ENCODE measurements at regions not wholly inside any gene's neighbourhood (a gene's known extent, or its start where the extent isn't known, plus 50 kb on each side); places are given as distances from the start of the nearest gene placed in this dataset.
A peak's percentile ranks its signal among the peaks of the same experiment; 100 is the strongest.

- TF ChIP-seq SNAI2 (CRISPR knock-in tag; IDR thresholded peaks at IDR 0.05) (no peak), GLIS3 (CRISPR knock-in tag; IDR thresholded peaks at IDR 0.05) (no peak), CREB5 (CRISPR knock-in tag; IDR thresholded peaks at IDR 0.05; ENCODE audit: low read depth) (no peak), POU6F1 (CRISPR knock-in tag; IDR thresholded peaks at IDR 0.05; ENCODE audit: borderline replicate concordance, low read depth) (no peak), ZFP3 (CRISPR knock-in tag; IDR thresholded peaks at IDR 0.05) (no peak; the same call in 1 of the 2 replicates)
- ATAC-seq: peak; percentile 70; the same call in 2 of the 3 replicates
These were observed 207.3 kb downstream of the TMEM38B start for GRCh38 chr9:105901514-105902109.

GRCh38 chr9:105908069-105908468 lies 213.7 kb downstream of the TMEM38B start:
- no peak for ATAC-seq
- TF ChIP-seq RARB (CRISPR knock-in tag; IDR thresholded peaks at IDR 0.05): no peak
- TF ChIP-seq CSDC2 (CRISPR knock-in tag; IDR thresholded peaks at IDR 0.05): no peak
- no peak for TF ChIP-seq ISL1 (CRISPR knock-in tag; IDR thresholded peaks at IDR 0.05)
- no peak for TF ChIP-seq GLIS3 (CRISPR knock-in tag; IDR thresholded peaks at IDR 0.05)
- no peak for TF ChIP-seq ZNF70 (CRISPR knock-in tag; IDR thresholded peaks at IDR 0.05)
- TF ChIP-seq ZNF565 (CRISPR knock-in tag; conservative IDR thresholded peaks at IDR 0.05; ENCODE audit: low read depth): no peak
- no peak for TF ChIP-seq POU6F1 (CRISPR knock-in tag; IDR thresholded peaks at IDR 0.05; ENCODE audit: borderline replicate concordance, low read depth)
- TF ChIP-seq ZFP30 (CRISPR knock-in tag; IDR thresholded peaks at IDR 0.05): no peak
- no peak for TF ChIP-seq ARNTL (CRISPR knock-in tag; IDR thresholded peaks at IDR 0.05; ENCODE audit: borderline replicate concordance, low read depth)
- TF ChIP-seq TCF4 (CRISPR knock-in tag; IDR thresholded peaks at IDR 0.05; ENCODE audit: borderline replicate concordance): no peak
- no peak for TF ChIP-seq PATZ1 (CRISPR knock-in tag; IDR thresholded peaks at IDR 0.05; ENCODE audit: borderline replicate concordance)
- no peak for TF ChIP-seq CSRNP3 (CRISPR knock-in tag; IDR thresholded peaks at IDR 0.05)
- TF ChIP-seq PPARA (CRISPR knock-in tag; IDR thresholded peaks at IDR 0.05; ENCODE audit: borderline replicate concordance): no peak
- no peak for TF ChIP-seq BACH2 (CRISPR knock-in tag; IDR thresholded peaks at IDR 0.05; ENCODE audit: borderline replicate concordance)
- no peak for TF ChIP-seq SNAI2 (CRISPR knock-in tag; IDR thresholded peaks at IDR 0.05)
- TF ChIP-seq ZC3H10 (CRISPR knock-in tag; IDR thresholded peaks at IDR 0.05): no peak
- TF ChIP-seq TSHZ2 (CRISPR knock-in tag; IDR thresholded peaks at IDR 0.05): no peak
- TF ChIP-seq OSR1 (CRISPR knock-in tag; IDR thresholded peaks at IDR 0.05): no peak
